ENCODE measurements at regions not wholly inside any gene's neighbourhood (a gene's known extent, or its start where the extent isn't known, plus 50 kb on each side); places are given as distances from the start of the nearest gene placed in this dataset.

DNA sequence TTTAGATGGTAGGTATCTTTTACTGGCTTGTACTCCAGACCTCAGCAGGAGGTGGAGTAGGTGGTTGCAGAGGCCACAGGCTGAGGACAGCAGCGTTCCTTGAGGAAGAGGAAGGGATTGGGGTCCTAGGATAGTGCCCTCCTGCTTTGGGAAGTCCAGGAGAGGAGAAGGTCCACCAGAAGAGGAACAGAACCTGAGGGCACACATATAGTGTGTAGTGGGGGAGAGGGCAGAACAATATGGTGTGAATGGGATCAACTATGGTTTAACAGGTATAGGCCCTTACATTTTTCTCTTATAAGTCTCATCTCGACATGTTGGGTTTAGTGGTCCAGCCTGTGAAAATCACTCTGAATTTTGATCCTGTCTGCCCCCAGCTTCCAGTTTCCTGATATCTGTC, 229.1 kb upstream of the ZBED5 start:
- peaks cover 17% of the 10 kb centered on the region for H3K9me3 ChIP-seq (replicated peaks)
- TF ChIP-seq CTCF (IDR thresholded peaks at IDR 0.05; ENCODE audit: borderline replicate concordance) = no peak
- H3K27me3 ChIP-seq (ENCODE audit: low read depth) = peaks cover 5% of the 10 kb centered on the region
- H3K4me1 ChIP-seq = no peaks in the 10 kb centered on the region
- intact Hi-C loops (cut with micrococcal nuclease) = no loop called here
- H3K4me3 ChIP-seq = no peak overlapping the region
- no peak for DNase-seq
- no peak overlapping the region for H3K27ac ChIP-seq (replicated peaks)
- H3K36me3 ChIP-seq = no peaks in the 10 kb centered on the region

DNA sequence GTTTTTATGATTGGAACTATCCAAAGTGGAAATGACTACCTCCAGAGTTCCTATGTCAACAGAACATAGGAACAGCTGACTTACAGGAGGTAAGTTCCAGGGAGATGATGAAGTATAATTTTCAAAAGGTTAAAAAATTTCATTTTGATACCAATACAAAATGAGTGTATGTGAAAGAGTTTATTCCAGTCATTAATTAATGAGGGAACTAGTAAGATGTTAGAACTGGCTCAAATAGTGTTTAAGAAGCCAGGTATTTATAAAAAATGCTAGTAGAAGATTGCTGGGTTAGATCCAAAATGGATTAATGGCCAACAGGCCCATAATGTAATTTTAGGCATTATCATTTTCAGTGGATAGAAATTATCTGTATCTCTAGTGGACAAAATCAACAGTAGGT, 227.7 kb upstream of the ZBED5 start:
- no peak for DNase-seq
- Histone ChIP-seq H3K27me3 (ENCODE audit: low read depth) (peaks cover under 1% of the 10 kb centered on the region), H3K4me1 (peaks cover 7% of the 10 kb centered on the region), H3K4me3 (no peak overlapping the region), H3K9me3 (replicated peaks) (peaks cover 3% of the 10 kb centered on the region), H3K36me3 (no peaks in the 10 kb centered on the region), H3K27ac (replicated peaks) (no peak overlapping the region)
- intact Hi-C loops (cut with micrococcal nuclease) = no loop called here
- no peak for TF ChIP-seq CTCF (IDR thresholded peaks at IDR 0.05; ENCODE audit: borderline replicate concordance)

DNA sequence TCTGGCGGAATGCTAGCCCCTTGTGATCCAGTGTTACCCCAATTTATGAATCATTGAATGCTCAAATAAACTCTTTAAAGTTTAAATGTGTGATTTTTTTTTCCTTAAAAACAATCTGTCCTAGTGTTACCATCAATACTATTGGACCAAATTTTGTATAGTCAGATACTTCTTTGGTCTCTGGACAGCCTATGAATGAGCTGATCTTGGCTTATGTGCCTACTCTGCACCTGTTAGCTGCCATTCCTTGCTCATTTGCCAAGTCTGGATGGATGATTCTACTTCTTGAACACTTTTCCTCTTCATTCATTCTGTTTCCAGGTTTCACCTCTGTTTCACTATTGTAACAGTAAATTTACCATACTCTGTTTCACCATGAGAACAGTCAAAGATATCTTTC, 226.5 kb upstream of the ZBED5 start:
- peaks cover 7% of the 10 kb centered on the region for H3K4me1 ChIP-seq
- no peaks in the 10 kb centered on the region for H3K36me3 ChIP-seq
- no peak for TF ChIP-seq CTCF (IDR thresholded peaks at IDR 0.05; ENCODE audit: borderline replicate concordance)
- DNase-seq = no peak
- no peak overlapping the region for H3K4me3 ChIP-seq
- H3K27me3 ChIP-seq (ENCODE audit: low read depth) = peaks cover 8% of the 10 kb centered on the region
- intact Hi-C loops (cut with micrococcal nuclease) = no loop called here
- H3K27ac ChIP-seq (replicated peaks) = no peak overlapping the region
- no peaks in the 10 kb centered on the region for H3K9me3 ChIP-seq (replicated peaks)

DNA sequence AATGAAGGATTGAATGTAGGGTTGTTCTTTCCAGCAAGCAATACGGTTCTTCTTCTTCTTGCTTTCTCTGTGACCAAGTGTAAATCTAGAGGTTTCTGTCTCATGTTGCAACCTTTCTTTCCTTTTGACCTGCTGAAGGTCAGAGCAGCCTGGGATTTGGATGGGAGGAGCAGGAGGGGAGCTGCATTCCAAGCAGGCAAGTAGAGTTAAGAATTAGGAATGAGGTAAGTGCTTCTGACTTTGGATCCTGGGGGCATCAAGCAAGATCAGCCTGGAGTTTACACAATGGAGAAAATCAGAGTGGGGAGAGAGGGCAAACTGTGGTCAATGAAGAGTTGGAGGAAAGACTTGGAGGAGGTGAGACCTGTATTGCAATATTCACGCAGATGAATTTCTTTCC, 225.6 kb upstream of the ZBED5 start:
- intact Hi-C loops (cut with micrococcal nuclease) = no loop called here
- H3K27ac ChIP-seq (replicated peaks) = no peak overlapping the region
- H3K27me3 ChIP-seq (ENCODE audit: low read depth) = peaks cover 11% of the 10 kb centered on the region
- H3K4me3 ChIP-seq = no peak overlapping the region
- H3K4me1 ChIP-seq = peaks cover 7% of the 10 kb centered on the region
- no peaks in the 10 kb centered on the region for H3K36me3 ChIP-seq
- no peak for TF ChIP-seq CTCF (IDR thresholded peaks at IDR 0.05; ENCODE audit: borderline replicate concordance)
- no peak for DNase-seq
- H3K9me3 ChIP-seq (replicated peaks) = no peaks in the 10 kb centered on the region

- Histone ChIP-seq H3K36me3 (no peaks in the 10 kb centered on the region), H3K27ac (replicated peaks) (no peak overlapping the region), H3K27me3 (ENCODE audit: low read depth) (peaks cover 13% of the 10 kb centered on the region), H3K9me3 (replicated peaks) (no peaks in the 10 kb centered on the region), H3K4me1 (peaks cover 7% of the 10 kb centered on the region), H3K4me3 (no peak overlapping the region)
- intact Hi-C loops (cut with micrococcal nuclease) = no loop called here
- DNase-seq = no peak
- TF ChIP-seq CTCF (IDR thresholded peaks at IDR 0.05; ENCODE audit: borderline replicate concordance) = no peak
Measured at GRCh38 chr11:11082646-11083045, 224.8 kb upstream of the ZBED5 start.

GRCh38 chr11:11081776-11082175, 223.9 kb upstream of the ZBED5 start:
- Histone ChIP-seq H3K36me3 (no peaks in the 10 kb centered on the region), H3K9me3 (replicated peaks) (no peaks in the 10 kb centered on the region), H3K4me3 (no peak overlapping the region), H3K27me3 (ENCODE audit: low read depth) (peaks cover 18% of the 10 kb centered on the region), H3K27ac (replicated peaks) (no peak overlapping the region), H3K4me1 (peaks cover 7% of the 10 kb centered on the region)
- intact Hi-C loops (cut with micrococcal nuclease) = no loop called here
- DNase-seq = no peak
- no peak for TF ChIP-seq CTCF (IDR thresholded peaks at IDR 0.05; ENCODE audit: borderline replicate concordance)
